HepG2 (cell line): ENCODE measurements at regions not wholly inside any gene's neighbourhood (a gene's known extent, or its start where the extent isn't known, plus 50 kb on each side); places are given as distances from the start of the nearest gene placed in this dataset.

Experiments
- ATAC-seq: fragments of 200-7000 bp; cut with Tn5 transposase; 3 replicates; pipeline ENCODE4 v1.9.1; 2020; ENCODE audit warnings: mild to moderate bottlenecking, moderate library complexity
- BruUV-seq: library from RNA; stranded (reverse); fragments of 400-500 nt; replicated peaks from 2 replicates; lab custom pipeline; 2021; lab: Mats Ljungman, UMichigan
- CTCF ChIA-PET: fragments of 300-600 bp; formaldehyde crosslinking; extraction: SDS; loops from one replicate; lab custom pipeline; 2021; ENCODE audit warnings: low total read pairs, inconsistent platforms, low intra/inter-chr PET ratio; lab: Yijun Ruan, JAX
- POLR2A ChIA-PET: fragments of 350-600 bp; sonication (Branson Sonifier 250); formaldehyde crosslinking; loops from one replicate; lab custom pipeline; 2020; ENCODE audit warnings: antibody characterized with exemption, inconsistent platforms; lab: Yijun Ruan, JAX
- DNase-seq: peaks from one replicate; pipeline ENCODE4 v3.0.0-alpha.2; 2015; ENCODE audit warnings: low spot score
- FAIRE-seq: peaks from 3 replicates; lab custom pipeline; 2011; peaks lifted over from hg19 to GRCh38; lab: Jason Lieb, UNC
- H2AFZ ChIP-seq: one replicate; pipeline ENCODE4 v1.6.1; 2011; ENCODE audit warnings: low read length, inconsistent platforms
- H3K27ac ChIP-seq: fragments of 300-600 bp; 3 replicates; pipeline ENCODE4 v1.8.0; 2011; ENCODE audit warnings: mixed run types, mild to moderate bottlenecking, mixed read lengths, low read length, inconsistent platforms; ENCODE audit not compliant: insufficient read depth; ENCODE audit errors: extremely low read length
- H3K27me3 ChIP-seq, 2 experiments: fragments of 200-600 bp in 1 of 2; 2 replicates in 1 of 2; 3 replicates in 1 of 2; pipeline versions ENCODE4 v1.6.0 to v1.8.0; 2011; ENCODE audit warnings: low read length in 2 of 2, mild to moderate bottlenecking in 2 of 2, moderate library complexity in 2 of 2, inconsistent platforms in 1 of 2; ENCODE audit not compliant: insufficient read depth in 2 of 2, control insufficient read depth in 1 of 2
- H3K36me3 ChIP-seq, 2 experiments: fragments of 200-600 bp in 1 of 2; replicated peaks in 1 of 2; 2 replicates in 1 of 2; 3 replicates in 1 of 2; pipeline versions ENCODE4 v1.5.1 to v1.8.0; 2011; ENCODE audit warnings: low read length in 2 of 2, inconsistent platforms in 1 of 2; ENCODE audit not compliant: insufficient read depth in 2 of 2, control insufficient read depth in 1 of 2
- H3K4me1 ChIP-seq: 2 replicates; pipeline ENCODE4 v1.5.1; 2012; ENCODE audit warnings: low read length, inconsistent platforms; ENCODE audit not compliant: insufficient read depth
- H3K4me2 ChIP-seq: 2 replicates; pipeline ENCODE4 v1.6.0; 2011; ENCODE audit warnings: low read depth, low read length, inconsistent platforms
- H3K4me3 ChIP-seq, 3 experiments: fragments of 200-600 bp in 1 of 3; sonication (generic), shearing (Covaris generic) in 1 of 3; replicated peaks in 1 of 3; 2 replicates each; pipeline ENCODE4 v1.5.1; 2011 to 2016; ENCODE audit warnings: low read length in 3 of 3, inconsistent platforms in 2 of 3, low read depth in 2 of 3, mild to moderate bottlenecking in 2 of 3, control low read depth in 1 of 3, mixed read lengths in 1 of 3; ENCODE audit not compliant: insufficient read depth in 1 of 3
- H3K79me2 ChIP-seq: one replicate; pipeline ENCODE4 v1.6.1; 2011; ENCODE audit warnings: low read length, inconsistent platforms; ENCODE audit not compliant: insufficient read depth
- H3K9ac ChIP-seq: 2 replicates; pipeline ENCODE4 v1.6.0; 2011; ENCODE audit warnings: mild to moderate bottlenecking, low read depth, low read length, inconsistent platforms; ENCODE audit not compliant: insufficient read depth
- H3K9me3 ChIP-seq: 2 replicates; pipeline ENCODE4 v1.5.1; 2012; ENCODE audit warnings: mild to moderate bottlenecking, low read length
- H4K20me1 ChIP-seq: 2 replicates; pipeline ENCODE4 v1.6.0; 2011; ENCODE audit warnings: inconsistent platforms, mild to moderate bottlenecking, low read length, moderate library complexity; ENCODE audit not compliant: insufficient read depth
- ELF4 ChIP-seq: sonication (generic); formaldehyde crosslinking; IDR thresholded peaks from 2 replicates; pipeline ENCODE4 v1.5.0; 2020; ENCODE audit warnings: missing genetic modification reagents, mild to moderate bottlenecking, moderate library complexity, borderline replicate concordance
- SNAPC2 ChIP-seq: sonication (generic); formaldehyde crosslinking; IDR thresholded peaks from 2 replicates; pipeline ENCODE4 v1.8.1; 2022; ENCODE audit warnings: mild to moderate bottlenecking, missing genetic modification reagents
- ZNF101 ChIP-seq: sonication (generic); formaldehyde crosslinking; IDR thresholded peaks from 2 replicates; pipeline ENCODE4 v1.4.0; 2020; ENCODE audit warnings: mild to moderate bottlenecking, low read depth, missing genetic modification reagents, borderline replicate concordance
- ZNF224 ChIP-seq: sonication (generic); formaldehyde crosslinking; IDR thresholded peaks from 2 replicates; pipeline ENCODE4 v1.5.0; 2020; ENCODE audit warnings: mild to moderate bottlenecking, missing genetic modification reagents
- ZNF335 ChIP-seq: sonication (generic); formaldehyde crosslinking; IDR thresholded peaks from 2 replicates; pipeline ENCODE4 v1.4.0; 2020; ENCODE audit warnings: missing genetic modification reagents
- WGBS: methylation state at CpG from one replicate; pipeline ENCODE4 v1.1.6; 2017; ENCODE audit warnings: low lambda C conversion rate; 5-methylcytosine and 5-hydroxymethylcytosine counted together
- in situ Hi-C: cut with HindIII; loops from 2 replicates; pipeline ENCODE4 v1.10.0; 2017; ENCODE audit warnings: low pct_unique_long_range_greater_than_20kb; ENCODE audit not compliant: extremely low pct_ligation_motif_present
- intact Hi-C: fragments of 100-400 bp; cut with micrococcal nuclease; formaldehyde crosslinking; loops from one replicate; pipeline ENCODE4 v1.10.0; 2022; ENCODE audit not compliant: unreplicated experiment
- TF ChIP-seq, protein P1 (sequence below): sonication (generic); formaldehyde crosslinking; IDR thresholded peaks from 2 replicates; pipeline ENCODE4 v1.5.0; 2020; ENCODE audit warnings: mild to moderate bottlenecking, missing genetic modification reagents, borderline replicate concordance
- TF ChIP-seq, protein P2 (sequence below): IDR thresholded peaks from 2 replicates; pipeline ENCODE4 v1.6.1; 2018; ENCODE audit warnings: missing genetic modification reagents, mild to moderate bottlenecking, missing compliant biosample characterization

DNA sequence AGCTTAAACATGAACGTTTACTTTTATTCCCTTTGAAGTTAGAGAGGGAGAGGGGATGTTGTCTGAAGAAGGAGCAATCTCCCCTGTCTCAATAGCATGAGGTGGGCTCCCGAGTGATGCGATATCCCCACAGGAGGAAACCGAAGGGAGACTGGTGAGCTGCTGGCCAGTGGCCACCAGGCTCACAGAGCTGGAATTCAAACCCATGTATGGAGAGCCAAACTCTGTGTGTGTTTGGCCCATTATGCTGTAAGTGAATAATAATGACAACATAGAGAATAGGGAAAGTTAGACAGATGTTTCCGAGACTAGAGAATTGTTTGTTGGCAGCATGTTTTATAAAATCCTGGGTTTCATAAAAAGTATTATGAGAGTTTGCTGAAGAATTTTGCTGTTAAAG lies 66.1 kb upstream of the CLNK start:
- no peaks in the 10 kb centered on the region for H3K79me2 ChIP-seq
- CTCF ChIA-PET: no interaction called here
- FAIRE-seq: no peak
- in situ Hi-C loops: no loop called here
- no peak for TF ChIP-seq ZNF335 (CRISPR knock-in tag)
- TF ChIP-seq, all 625 proteins: peak for 0
- DNase-seq (no peak), ATAC-seq (no peak)
- intact Hi-C loops: no loop called here
- Histone ChIP-seq H3K27ac (no peak overlapping the region), H3K9ac (no peak overlapping the region), H3K27me3 (no peaks in the 10 kb centered on the region), H3K9me3 (no peaks in the 10 kb centered on the region), H3K4me3 (no peak overlapping the region), H3K36me3 (no peaks in the 10 kb centered on the region), H4K20me1 (no peaks in the 10 kb centered on the region), H3K4me1 (no peaks in the 10 kb centered on the region), H3K4me2 (no peak overlapping the region), H2AFZ (no peak overlapping the region)
- BruUV-seq: no TSS peak
- WGBS: 41% methylated on average over 5 of the region's 5 CpGs
- POLR2A ChIA-PET: no interaction called here

DNA sequence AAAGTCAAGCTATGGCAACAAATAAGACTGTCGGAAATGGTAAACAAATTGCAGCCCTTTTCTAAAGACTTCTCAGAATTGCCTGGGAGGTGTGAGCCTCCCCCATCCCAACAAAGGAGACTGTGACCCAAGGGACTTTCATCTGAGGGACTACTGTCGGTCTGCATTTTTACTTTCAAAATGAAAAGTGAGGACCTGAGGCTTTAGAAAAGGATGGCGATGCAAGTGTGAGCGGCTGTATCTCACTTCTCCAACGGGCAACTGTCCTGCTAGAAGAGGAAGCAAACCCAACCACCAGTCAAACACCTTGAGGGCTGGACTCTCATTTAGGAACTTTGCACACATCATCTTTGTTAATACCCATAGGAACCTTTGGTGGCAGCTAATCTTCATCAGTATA lies 62.6 kb upstream of the CLNK start:
- ATAC-seq (no peak), DNase-seq (no peak), FAIRE-seq (no peak)
- BruUV-seq: no TSS peak
- WGBS: 0% methylated on average over 5 of the region's 5 CpGs
- Histone ChIP-seq H3K9me3 (no peaks in the 10 kb centered on the region), H3K79me2 (no peaks in the 10 kb centered on the region), H3K27me3 (no peaks in the 10 kb centered on the region), H4K20me1 (no peaks in the 10 kb centered on the region), H3K4me2 (no peak overlapping the region), H3K27ac (no peak overlapping the region), H3K9ac (no peak overlapping the region), H2AFZ (no peak overlapping the region), H3K4me1 (no peaks in the 10 kb centered on the region), H3K4me3 (no peak overlapping the region), H3K36me3 (no peaks in the 10 kb centered on the region)
- in situ Hi-C loops: no loop called here
- TF ChIP-seq, protein P1, sequence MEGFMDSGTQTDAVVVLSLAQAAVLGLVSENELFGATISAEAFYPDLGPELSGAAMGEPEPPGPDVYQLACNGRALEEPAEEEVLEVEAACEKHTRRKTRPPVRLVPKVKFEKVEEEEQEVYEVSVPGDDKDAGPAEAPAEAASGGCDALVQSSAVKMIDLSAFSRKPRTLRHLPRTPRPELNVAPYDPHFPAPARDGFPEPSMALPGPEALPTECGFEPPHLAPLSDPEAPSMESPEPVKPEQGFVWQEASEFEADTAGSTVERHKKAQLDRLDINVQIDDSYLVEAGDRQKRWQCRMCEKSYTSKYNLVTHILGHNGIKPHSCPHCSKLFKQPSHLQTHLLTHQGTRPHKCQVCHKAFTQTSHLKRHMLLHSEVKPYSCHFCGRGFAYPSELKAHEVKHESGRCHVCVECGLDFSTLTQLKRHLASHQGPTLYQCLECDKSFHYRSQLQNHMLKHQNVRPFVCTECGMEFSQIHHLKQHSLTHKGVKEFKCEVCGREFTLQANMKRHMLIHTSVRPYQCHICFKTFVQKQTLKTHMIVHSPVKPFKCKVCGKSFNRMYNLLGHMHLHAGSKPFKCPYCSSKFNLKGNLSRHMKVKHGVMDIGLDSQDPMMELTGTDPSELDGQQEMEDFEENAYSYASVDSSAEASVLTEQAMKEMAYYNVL: no peak
- no peak for TF ChIP-seq ELF4 (CRISPR knock-in tag)
- TF ChIP-seq ZNF101 (CRISPR knock-in tag): no peak
- TF ChIP-seq, protein P2, sequence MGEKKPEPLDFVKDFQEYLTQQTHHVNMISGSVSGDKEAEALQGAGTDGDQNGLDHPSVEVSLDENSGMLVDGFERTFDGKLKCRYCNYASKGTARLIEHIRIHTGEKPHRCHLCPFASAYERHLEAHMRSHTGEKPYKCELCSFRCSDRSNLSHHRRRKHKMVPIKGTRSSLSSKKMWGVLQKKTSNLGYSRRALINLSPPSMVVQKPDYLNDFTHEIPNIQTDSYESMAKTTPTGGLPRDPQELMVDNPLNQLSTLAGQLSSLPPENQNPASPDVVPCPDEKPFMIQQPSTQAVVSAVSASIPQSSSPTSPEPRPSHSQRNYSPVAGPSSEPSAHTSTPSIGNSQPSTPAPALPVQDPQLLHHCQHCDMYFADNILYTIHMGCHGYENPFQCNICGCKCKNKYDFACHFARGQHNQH (CRISPR knock-in tag): no peak
- no peak for TF ChIP-seq ZNF224 (CRISPR knock-in tag)
- no peak for TF ChIP-seq SNAPC2 (CRISPR knock-in tag)
- ChIA-PET CTCF (no interaction called here), POLR2A (no interaction called here)
- intact Hi-C loops: no loop called here
